A673 (cell line): ENCODE measurements at regions not wholly inside any gene's neighbourhood (a gene's known extent, or its start where the extent isn't known, plus 50 kb on each side); places are given as distances from the start of the nearest gene placed in this dataset.
"Not testable (repeated sequence)": the region's sequence is repeated elsewhere in the genome, so short reads cannot be mapped to it uniquely, and the experiment has no call there.

Source experiments
- EZH2 ChIP-seq: fragments of 200-600 bp; sonication (generic); IDR thresholded peaks from 2 replicates; pipeline ENCODE4 v1.6.1; 2017; ENCODE audit warnings: borderline replicate concordance, low read depth, mild to moderate bottlenecking, mixed read lengths, antibody characterized with exemption, low read length; ENCODE audit not compliant: poor library complexity, severe bottlenecking
- TF ChIP-seq, protein P1 (sequence below): fragments of 300-800, 200-600 bp; sonication (generic); conservative IDR thresholded peaks from 2 replicates; pipeline ENCODE4 v1.5.1; 2017; ENCODE audit warnings: low read depth, mild to moderate bottlenecking, antibody characterized with exemption, low read length, moderate library complexity, mixed read lengths

DNA sequence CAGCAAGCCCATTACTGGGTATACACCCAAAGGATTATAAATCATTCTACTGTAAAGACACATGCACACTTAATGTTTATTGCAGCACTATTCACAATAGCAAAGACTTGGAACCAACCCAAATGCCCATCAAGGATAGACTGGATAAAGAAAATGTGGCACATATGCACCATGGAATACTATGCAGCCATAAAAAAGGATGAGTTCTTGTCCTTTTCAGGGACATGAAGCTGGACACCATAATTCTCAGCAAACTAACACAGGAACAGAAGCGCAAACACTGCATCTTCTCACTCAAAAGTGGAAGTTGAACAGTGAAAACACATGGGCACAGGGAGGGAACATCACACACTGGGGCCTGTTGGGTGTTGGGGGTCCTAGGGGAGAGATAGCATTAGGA is 154.5 kb downstream of the PYDC2 start:
- TF ChIP-seq, protein P1, sequence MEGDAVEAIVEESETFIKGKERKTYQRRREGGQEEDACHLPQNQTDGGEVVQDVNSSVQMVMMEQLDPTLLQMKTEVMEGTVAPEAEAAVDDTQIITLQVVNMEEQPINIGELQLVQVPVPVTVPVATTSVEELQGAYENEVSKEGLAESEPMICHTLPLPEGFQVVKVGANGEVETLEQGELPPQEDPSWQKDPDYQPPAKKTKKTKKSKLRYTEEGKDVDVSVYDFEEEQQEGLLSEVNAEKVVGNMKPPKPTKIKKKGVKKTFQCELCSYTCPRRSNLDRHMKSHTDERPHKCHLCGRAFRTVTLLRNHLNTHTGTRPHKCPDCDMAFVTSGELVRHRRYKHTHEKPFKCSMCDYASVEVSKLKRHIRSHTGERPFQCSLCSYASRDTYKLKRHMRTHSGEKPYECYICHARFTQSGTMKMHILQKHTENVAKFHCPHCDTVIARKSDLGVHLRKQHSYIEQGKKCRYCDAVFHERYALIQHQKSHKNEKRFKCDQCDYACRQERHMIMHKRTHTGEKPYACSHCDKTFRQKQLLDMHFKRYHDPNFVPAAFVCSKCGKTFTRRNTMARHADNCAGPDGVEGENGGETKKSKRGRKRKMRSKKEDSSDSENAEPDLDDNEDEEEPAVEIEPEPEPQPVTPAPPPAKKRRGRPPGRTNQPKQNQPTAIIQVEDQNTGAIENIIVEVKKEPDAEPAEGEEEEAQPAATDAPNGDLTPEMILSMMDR: not testable (repeated sequence)
- TF ChIP-seq EZH2: not testable (repeated sequence)
